ENCODE measurements at regions not wholly inside any gene's neighbourhood (a gene's known extent, or its start where the extent isn't known, plus 50 kb on each side); places are given as distances from the start of the nearest gene placed in this dataset.

DNA sequence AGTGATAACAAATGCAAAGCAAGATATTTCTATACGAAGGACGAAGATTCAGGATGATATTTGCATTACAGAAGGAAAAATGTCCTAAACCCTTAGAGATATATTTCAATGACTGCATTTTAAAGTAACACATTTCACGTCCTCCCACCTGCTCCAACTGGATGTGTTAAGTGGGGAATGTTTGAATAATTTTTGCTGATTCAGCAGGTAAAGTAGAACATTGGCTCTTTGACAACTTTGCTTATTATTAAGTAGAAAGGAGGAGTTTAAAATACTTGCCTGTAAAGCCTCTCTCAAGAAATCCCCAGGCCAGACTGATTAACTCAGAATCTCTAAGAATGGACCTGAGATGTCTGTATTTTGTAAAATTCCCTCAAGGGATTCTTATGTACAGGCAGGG is 1165.2 kb upstream of the PRKX start:
- intact Hi-C loops (cut with micrococcal nuclease) = no loop called here
- Mint-ChIP-seq H3K9me3 (no peaks in the 10 kb centered on the region), H3K27me3 (no peaks in the 10 kb centered on the region), H3K27ac (no peak overlapping the region), H3K4me1 (no peaks in the 10 kb centered on the region), H3K36me3 (ENCODE audit: low read depth) (no peaks in the 10 kb centered on the region), H3K4me3 (no peak overlapping the region)
- DNase-seq = no peak

DNA sequence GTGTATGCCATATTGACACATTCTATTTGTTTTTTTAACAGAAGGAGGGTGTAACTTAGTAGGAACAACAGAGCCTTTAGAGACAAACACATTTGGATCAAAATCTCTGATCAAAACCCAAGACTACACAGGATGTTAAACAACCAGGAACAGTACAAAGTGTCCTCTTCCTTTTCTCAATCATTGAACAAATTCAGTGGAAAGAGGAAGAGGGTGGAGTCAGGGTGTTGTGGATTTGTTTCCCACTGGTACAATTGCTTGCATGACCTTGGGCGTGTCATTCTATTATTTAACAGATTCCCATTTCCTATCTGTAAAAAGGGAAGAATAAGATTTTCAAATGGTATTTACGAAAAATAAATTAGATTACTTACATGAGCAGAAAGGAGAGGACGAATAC is 1162.8 kb upstream of the PRKX start:
- DNase-seq = no peak
- no peaks in the 10 kb centered on the region for H3K4me1 Mint-ChIP-seq
- H3K36me3 Mint-ChIP-seq (ENCODE audit: low read depth) = no peaks in the 10 kb centered on the region
- no peaks in the 10 kb centered on the region for H3K9me3 Mint-ChIP-seq
- H3K4me3 Mint-ChIP-seq = no peak overlapping the region
- no peak overlapping the region for H3K27ac Mint-ChIP-seq
- no peaks in the 10 kb centered on the region for H3K27me3 Mint-ChIP-seq
- intact Hi-C loops (cut with micrococcal nuclease) = no loop called here

DNA sequence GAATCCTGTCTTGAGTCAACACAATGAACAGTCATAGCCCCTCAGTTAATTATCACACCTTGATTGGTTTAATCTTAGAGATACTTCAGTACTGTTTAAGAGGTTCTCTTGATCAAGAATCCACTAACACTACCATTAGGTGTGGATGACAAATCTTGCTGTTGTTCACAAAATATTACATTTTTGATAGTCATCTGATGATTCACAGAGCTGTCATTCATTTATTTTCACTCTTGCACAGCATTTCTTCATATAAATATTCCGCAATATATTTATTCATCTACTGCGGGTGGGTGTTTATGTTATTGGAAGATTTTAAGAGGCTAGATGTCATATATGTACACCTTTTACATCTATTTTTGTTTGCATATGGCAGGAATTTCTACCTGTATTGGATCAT is 1138.1 kb upstream of the PRKX start:
- Mint-ChIP-seq H3K27ac (no peak overlapping the region), H3K4me1 (no peaks in the 10 kb centered on the region), H3K9me3 (no peaks in the 10 kb centered on the region), H3K27me3 (no peaks in the 10 kb centered on the region), H3K36me3 (ENCODE audit: low read depth) (no peaks in the 10 kb centered on the region), H3K4me3 (no peak overlapping the region)
- no peak for DNase-seq
- intact Hi-C loops (cut with micrococcal nuclease) = no loop called here

DNA sequence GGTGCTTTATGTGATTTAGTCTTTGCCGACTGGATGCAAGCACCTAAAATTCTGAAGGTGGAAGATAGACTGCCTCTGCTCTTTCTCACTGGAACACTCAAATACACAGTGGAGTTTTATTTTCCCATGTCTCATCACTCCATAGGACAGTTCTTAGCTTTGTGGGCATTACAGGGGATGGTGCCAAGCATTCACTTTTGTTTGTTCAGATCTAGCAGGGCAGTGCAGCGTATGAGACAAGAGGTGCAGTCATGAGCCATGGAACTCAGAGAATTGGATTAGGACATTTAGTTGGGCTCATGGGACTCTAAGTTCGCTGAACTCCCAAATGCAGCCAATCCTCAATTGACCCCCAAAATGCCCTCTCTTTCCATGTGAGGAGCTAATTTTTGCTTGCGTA is 1136.9 kb upstream of the PRKX start:
- Mint-ChIP-seq H3K4me3 (no peak overlapping the region), H3K27ac (no peak overlapping the region)
- intact Hi-C loops (cut with micrococcal nuclease) = no loop called here

DNA sequence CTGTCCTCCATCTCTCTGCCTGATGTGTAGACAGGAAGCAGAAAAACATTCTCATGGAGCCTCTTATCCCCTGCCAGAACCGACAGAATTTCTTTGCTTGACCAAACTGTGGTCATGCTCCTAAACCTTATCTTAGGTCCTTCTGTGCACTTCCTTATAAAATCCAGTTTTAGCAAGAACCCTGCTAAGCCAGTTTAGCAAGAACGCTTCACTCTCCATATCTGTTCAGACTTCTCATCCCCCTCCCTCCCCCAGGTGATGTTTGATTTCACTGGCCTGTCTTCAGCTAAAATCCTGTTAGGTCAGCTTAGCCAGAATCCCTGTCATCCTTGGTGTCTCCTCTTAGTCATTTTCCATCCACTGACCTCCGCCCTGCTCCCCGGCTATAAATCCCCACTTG is 1130.9 kb upstream of the PRKX start:
- intact Hi-C loops (cut with micrococcal nuclease) = no loop called here
- Mint-ChIP-seq H3K4me1 (no peaks in the 10 kb centered on the region), H3K9me3 (no peaks in the 10 kb centered on the region), H3K36me3 (ENCODE audit: low read depth) (no peaks in the 10 kb centered on the region), H3K27ac (no peak overlapping the region), H3K27me3 (no peaks in the 10 kb centered on the region), H3K4me3 (no peak overlapping the region)
- DNase-seq = no peak

More for the DNA sequence above, 1136.9 kb upstream of the PRKX start:
- H3K4me1 Mint-ChIP-seq = no peaks in the 10 kb centered on the region
- no peaks in the 10 kb centered on the region for H3K36me3 Mint-ChIP-seq (ENCODE audit: low read depth)
- H3K27me3 Mint-ChIP-seq = no peaks in the 10 kb centered on the region
- no peaks in the 10 kb centered on the region for H3K9me3 Mint-ChIP-seq
- DNase-seq = no peak

DNA sequence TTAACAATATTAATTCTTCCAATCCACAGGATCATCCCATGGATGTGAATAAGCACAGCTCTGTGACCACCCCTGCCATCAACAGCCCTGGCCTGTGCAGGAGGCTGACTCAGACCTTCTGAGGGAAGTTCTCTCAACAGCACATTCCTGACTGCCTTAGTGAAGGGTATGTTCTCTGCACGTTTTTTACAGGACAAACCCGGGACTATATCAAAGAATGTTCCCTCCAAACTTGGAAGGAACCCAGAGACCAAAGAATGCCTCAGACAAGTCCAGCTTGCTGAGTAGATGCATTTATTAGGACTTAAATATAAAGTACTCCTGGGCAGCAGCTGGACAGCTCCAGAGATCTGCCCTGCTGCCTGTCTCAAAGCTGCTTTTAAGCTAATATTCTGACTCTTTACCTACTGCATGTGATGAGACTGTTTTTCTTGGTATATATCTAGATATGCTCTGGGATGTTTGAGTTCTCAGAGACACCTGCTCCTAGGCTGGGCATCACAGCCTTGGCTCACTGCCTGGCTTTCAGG is 1127.8 kb upstream of the PRKX start:
- no peak overlapping the region for H3K4me3 Mint-ChIP-seq
- intact Hi-C loops (cut with micrococcal nuclease) = no loop called here
- no peaks in the 10 kb centered on the region for H3K9me3 Mint-ChIP-seq
- DNase-seq = no peak
- H3K36me3 Mint-ChIP-seq (ENCODE audit: low read depth) = no peaks in the 10 kb centered on the region
- H3K27me3 Mint-ChIP-seq = no peaks in the 10 kb centered on the region
- H3K4me1 Mint-ChIP-seq = no peaks in the 10 kb centered on the region
- no peak overlapping the region for H3K27ac Mint-ChIP-seq

DNA sequence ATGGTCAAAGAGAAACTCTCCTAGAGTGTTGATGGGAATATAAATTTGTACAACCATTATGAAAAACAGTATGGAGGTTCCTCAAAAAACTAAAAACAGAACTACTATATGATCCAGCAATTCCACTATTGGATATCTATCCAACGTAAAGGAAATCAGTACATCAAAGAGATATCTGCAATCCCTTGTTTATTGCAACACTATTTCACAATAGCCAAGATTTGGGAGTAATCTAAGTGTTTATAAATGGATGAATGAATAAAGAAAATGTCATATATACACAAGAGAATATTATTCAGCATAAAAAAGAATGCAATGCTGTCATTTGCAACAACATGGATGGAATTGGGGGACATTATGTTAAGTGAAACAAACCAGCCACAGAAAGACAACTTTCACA is 1118.1 kb upstream of the PRKX start:
- H3K4me1 Mint-ChIP-seq = no peaks in the 10 kb centered on the region
- no peaks in the 10 kb centered on the region for H3K9me3 Mint-ChIP-seq
- intact Hi-C loops (cut with micrococcal nuclease) = no loop called here
- no peak for DNase-seq
- no peak overlapping the region for H3K27ac Mint-ChIP-seq
- H3K36me3 Mint-ChIP-seq (ENCODE audit: low read depth) = no peaks in the 10 kb centered on the region
- no peak overlapping the region for H3K4me3 Mint-ChIP-seq
- H3K27me3 Mint-ChIP-seq = no peaks in the 10 kb centered on the region

DNA sequence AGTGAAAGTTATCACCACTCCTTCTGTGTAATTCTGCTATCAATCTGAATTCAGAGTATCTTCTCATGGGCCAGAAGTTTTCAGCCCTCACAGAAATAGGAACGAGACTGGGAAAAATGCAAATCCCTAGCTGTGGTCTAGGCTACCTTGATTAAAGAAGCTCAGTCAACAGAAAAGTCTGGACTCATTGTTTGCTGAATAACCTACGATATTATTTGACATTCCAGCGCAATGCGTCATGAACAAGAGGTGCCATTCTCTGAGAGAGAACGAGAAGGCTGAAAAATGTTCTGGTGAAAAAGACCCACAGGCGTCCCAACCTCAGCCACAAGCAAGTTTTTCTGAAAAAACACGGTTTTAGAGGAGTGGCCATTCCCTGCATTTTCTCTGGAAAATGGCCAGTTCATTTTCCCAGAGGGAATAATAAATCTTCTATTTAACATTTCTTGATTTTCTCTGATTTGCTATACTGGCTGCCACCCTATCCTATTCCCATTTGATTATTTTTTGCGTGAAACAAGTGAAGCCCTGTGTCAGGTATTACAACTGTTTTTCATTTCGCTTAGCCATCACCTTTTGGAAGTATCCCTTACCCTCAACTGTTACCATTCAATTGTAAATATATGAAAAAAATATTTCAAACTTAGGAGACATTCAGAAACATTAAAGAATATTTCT is 1117.6 kb upstream of the PRKX start:
- no peaks in the 10 kb centered on the region for H3K36me3 Mint-ChIP-seq (ENCODE audit: low read depth)

DNA sequence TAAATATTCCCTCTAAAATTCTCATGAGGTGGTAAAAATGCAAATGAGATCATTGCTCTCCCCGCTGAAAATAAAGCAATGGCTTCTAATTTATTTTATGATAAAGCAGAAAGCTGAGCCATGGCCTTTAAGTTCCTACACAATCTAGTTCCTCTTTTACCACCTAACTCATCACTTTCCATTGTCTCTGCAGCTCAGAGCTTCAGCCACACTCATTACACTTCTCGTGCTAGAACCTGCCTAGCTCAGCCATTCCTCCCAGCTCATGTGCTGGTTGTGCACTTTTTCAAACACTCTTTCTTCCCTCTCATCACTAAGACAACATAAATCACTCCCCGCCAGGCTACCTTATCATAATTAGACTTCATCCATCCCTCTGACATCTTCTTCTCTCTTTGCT is 1112.1 kb upstream of the PRKX start:
- intact Hi-C loops (cut with micrococcal nuclease) = no loop called here

More for the DNA sequence above, 1117.6 kb upstream of the PRKX start:
- no peak overlapping the region for H3K4me3 Mint-ChIP-seq
- H3K4me1 Mint-ChIP-seq = no peaks in the 10 kb centered on the region
- H3K9me3 Mint-ChIP-seq = no peaks in the 10 kb centered on the region
- intact Hi-C loops (cut with micrococcal nuclease) = no loop called here
- no peaks in the 10 kb centered on the region for H3K27me3 Mint-ChIP-seq
- H3K27ac Mint-ChIP-seq = no peak overlapping the region
- no peak for DNase-seq

DNA sequence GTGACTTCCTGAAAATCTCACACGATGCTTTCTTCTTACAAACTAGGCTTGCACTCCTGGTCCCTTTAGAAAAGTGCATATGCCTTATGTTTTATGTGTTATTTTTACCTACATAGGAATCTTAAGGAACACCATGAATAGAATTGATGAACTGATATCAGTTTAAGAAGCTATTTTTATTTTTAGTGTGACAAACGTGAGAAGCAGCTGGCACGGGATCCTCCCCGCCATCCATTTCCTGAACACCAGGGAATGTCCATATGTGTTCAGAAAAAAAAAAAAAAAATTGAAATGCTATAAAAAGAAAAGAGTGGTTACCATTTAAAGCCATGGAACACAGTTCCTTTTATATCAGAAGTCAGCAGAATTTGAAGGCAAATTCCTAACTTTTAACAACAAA is 1096.1 kb upstream of the PRKX start:
- no peak overlapping the region for H3K27ac Mint-ChIP-seq
- no peak for DNase-seq
- H3K9me3 Mint-ChIP-seq = no peaks in the 10 kb centered on the region
- no peaks in the 10 kb centered on the region for H3K27me3 Mint-ChIP-seq
- intact Hi-C loops (cut with micrococcal nuclease) = no loop called here
- no peaks in the 10 kb centered on the region for H3K36me3 Mint-ChIP-seq (ENCODE audit: low read depth)
- H3K4me1 Mint-ChIP-seq = no peaks in the 10 kb centered on the region
- no peak overlapping the region for H3K4me3 Mint-ChIP-seq

More for the DNA sequence above, 1112.1 kb upstream of the PRKX start:
- no peak for DNase-seq
- Mint-ChIP-seq H3K36me3 (ENCODE audit: low read depth) (no peaks in the 10 kb centered on the region), H3K27ac (no peak overlapping the region), H3K4me3 (no peak overlapping the region), H3K27me3 (no peaks in the 10 kb centered on the region), H3K9me3 (no peaks in the 10 kb centered on the region), H3K4me1 (no peaks in the 10 kb centered on the region)

DNA sequence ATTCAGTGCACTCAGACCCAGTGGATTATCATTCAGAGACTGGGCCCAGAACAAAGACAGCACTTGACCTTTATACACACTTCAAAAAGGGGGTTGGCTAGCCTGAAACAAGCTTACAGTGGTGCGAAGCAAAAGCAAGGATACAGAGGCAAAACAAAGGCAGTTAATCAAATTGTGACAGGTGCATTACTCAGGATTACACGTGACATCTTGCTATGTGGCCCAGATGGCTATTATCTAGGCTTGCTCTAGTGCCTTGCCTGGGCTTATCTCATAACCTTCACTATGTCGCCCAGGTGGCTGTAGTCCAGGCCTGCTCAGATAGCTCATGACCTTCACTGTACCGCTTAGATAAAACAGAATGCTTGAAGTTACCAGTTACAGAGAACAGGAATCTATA is 1092.1 kb upstream of the PRKX start:
- DNase-seq = no peak
- intact Hi-C loops (cut with micrococcal nuclease) = no loop called here
- H3K4me1 Mint-ChIP-seq = no peaks in the 10 kb centered on the region
- H3K4me3 Mint-ChIP-seq = no peak overlapping the region
- H3K27ac Mint-ChIP-seq = no peak overlapping the region
- no peaks in the 10 kb centered on the region for H3K27me3 Mint-ChIP-seq
- no peaks in the 10 kb centered on the region for H3K36me3 Mint-ChIP-seq (ENCODE audit: low read depth)
- no peaks in the 10 kb centered on the region for H3K9me3 Mint-ChIP-seq

DNA sequence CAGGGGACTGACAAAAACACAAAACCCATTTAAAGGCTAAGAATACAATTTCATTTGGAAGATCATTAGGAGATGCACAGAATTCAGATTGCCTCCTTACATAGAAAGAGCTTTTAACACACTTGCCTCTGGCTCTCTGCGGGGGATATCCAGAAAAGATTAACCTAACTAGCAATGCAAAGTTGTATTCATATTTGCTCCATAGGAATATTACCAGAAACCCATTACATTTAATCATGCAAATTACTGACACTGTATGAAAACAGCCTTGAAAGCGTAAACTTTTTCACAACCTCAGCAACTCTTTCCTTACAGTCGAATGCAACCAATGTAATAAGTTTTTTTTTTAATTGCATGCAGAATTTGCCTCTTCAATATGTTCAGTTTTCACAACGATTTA is 1087.3 kb upstream of the PRKX start:
- no peak overlapping the region for H3K27ac Mint-ChIP-seq
- H3K9me3 Mint-ChIP-seq = no peaks in the 10 kb centered on the region
- H3K27me3 Mint-ChIP-seq = no peaks in the 10 kb centered on the region
- no peak for DNase-seq
- H3K36me3 Mint-ChIP-seq (ENCODE audit: low read depth) = no peaks in the 10 kb centered on the region
- H3K4me1 Mint-ChIP-seq = no peaks in the 10 kb centered on the region
- H3K4me3 Mint-ChIP-seq = no peak overlapping the region
- intact Hi-C loops (cut with micrococcal nuclease) = no loop called here

DNA sequence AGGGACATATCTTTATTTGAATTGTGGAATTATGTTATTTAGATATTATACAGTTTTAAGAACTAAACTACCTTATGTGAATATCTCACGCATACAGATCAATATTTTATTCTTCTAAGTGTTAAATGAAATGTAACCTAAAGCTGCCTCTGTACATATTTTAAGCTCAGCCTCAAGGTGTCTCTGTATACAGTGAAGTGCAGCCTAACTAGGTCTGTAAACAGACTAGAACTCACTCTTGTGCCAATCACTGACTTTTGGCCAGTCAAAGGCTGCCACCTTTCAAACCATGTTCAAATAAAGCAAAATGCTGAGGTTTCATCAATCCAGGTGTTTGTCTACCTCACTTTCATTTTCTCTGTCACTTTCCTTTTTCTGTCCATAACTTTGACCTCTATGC is 1074.5 kb upstream of the PRKX start:
- intact Hi-C loops (cut with micrococcal nuclease) = no loop called here

DNA sequence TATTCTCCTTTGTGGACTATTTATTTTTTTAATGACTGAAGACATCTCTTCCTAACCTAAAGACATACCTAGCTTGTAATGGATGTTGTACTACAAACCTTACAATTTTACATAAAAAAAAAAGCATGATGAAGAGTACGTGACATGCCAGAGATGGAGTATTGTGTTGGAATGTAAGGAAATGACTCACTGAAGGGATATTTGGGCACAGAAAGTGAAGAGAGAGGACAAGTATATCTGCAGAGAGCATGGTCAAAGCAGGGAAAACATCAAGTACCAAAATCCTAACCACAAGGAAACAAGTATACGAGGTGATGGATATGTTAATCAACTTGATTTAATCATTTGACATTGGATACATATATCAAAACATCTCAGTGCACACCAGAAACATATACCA is 1051.4 kb upstream of the PRKX start:
- intact Hi-C loops (cut with micrococcal nuclease) = no loop called here
- Mint-ChIP-seq H3K36me3 (ENCODE audit: low read depth) (no peaks in the 10 kb centered on the region), H3K9me3 (no peaks in the 10 kb centered on the region), H3K27ac (no peak overlapping the region), H3K4me1 (no peaks in the 10 kb centered on the region), H3K4me3 (no peak overlapping the region), H3K27me3 (no peaks in the 10 kb centered on the region)
- no peak for DNase-seq

More for the DNA sequence above, 1074.5 kb upstream of the PRKX start:
- no peaks in the 10 kb centered on the region for H3K36me3 Mint-ChIP-seq (ENCODE audit: low read depth)
- H3K9me3 Mint-ChIP-seq = no peaks in the 10 kb centered on the region
- H3K27me3 Mint-ChIP-seq = no peaks in the 10 kb centered on the region
- H3K27ac Mint-ChIP-seq = no peak overlapping the region
- no peaks in the 10 kb centered on the region for H3K4me1 Mint-ChIP-seq
- H3K4me3 Mint-ChIP-seq = no peak overlapping the region
- DNase-seq = no peak

DNA sequence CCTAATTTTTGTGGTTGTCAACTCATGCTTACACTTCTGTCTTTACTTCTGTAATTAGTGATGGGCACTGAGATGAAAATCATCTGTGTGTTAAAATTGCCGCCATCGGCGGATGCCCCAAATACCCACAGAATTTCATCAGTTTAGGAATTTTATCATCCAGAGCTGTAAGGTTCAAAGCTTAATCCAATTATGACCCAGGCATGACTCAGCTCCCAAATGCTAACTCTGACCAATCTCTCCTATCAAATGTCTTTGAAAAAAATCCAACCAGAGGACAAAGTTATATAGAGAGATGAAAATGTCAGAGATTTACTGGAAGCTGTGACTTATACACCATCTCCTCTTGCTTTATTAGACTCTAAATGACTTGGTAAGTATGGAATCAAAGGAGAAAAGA is 1048.7 kb upstream of the PRKX start:
- H3K4me3 Mint-ChIP-seq = no peak overlapping the region
- H3K36me3 Mint-ChIP-seq (ENCODE audit: low read depth) = no peaks in the 10 kb centered on the region
- H3K27ac Mint-ChIP-seq = no peak overlapping the region
- H3K27me3 Mint-ChIP-seq = no peaks in the 10 kb centered on the region
- no peaks in the 10 kb centered on the region for H3K4me1 Mint-ChIP-seq
- intact Hi-C loops (cut with micrococcal nuclease) = no loop called here
- DNase-seq = no peak
- no peaks in the 10 kb centered on the region for H3K9me3 Mint-ChIP-seq
